ENCODE measurements at regions not wholly inside any gene's neighbourhood (a gene's known extent, or its start where the extent isn't known, plus 50 kb on each side); places are given as distances from the start of the nearest gene placed in this dataset.

GRCh38 chr13:111394211-111394922 lies 73.9 kb downstream of the TEX29 start:
- H3K27ac ChIP-seq (ENCODE audit: low read depth in 1 of 3, low read length in 2 of 3), result no peak overlapping the region
- no peaks in the 10 kb centered on the region for H3K9me3 ChIP-seq (ENCODE audit: control insufficient read depth in 2 of 2, insufficient read depth in 1 of 2, low read depth in 1 of 2, low read length in 1 of 2)
- no peaks in the 10 kb centered on the region for H3K27me3 ChIP-seq (ENCODE audit: control insufficient read depth in 3 of 3, insufficient read depth in 3 of 3, low read length in 3 of 3)
- FAIRE-seq (no peak), DNase-seq (no peak)
- H3K36me3 ChIP-seq (ENCODE audit: control insufficient read depth in 3 of 3, insufficient read depth in 2 of 3, low read depth in 1 of 3, low read length in 3 of 3), result no peaks in the 10 kb centered on the region
- H3K4me3 ChIP-seq (ENCODE audit: low read depth in 1 of 3, low read length in 3 of 3), result no peak overlapping the region
- 86 to 89% (median 87%) methylated on average over 14 of the region's 14 CpGs for WGBS, 3 donors
- no peaks in the 10 kb centered on the region for H3K4me1 ChIP-seq (ENCODE audit: control insufficient read depth in 3 of 3, insufficient read depth in 2 of 3, low read depth in 1 of 3, low read length in 2 of 3)

- peaks cover 0 to 2% (median 0%) of the 10 kb centered on the region in 3 donors for H3K27me3 ChIP-seq (ENCODE audit: control insufficient read depth in 3 of 3, insufficient read depth in 3 of 3, low read length in 3 of 3)
- H3K36me3 ChIP-seq (ENCODE audit: control insufficient read depth in 3 of 3, insufficient read depth in 2 of 3, low read depth in 1 of 3, low read length in 3 of 3), result no peaks in the 10 kb centered on the region
- H3K4me1 ChIP-seq (ENCODE audit: control insufficient read depth in 3 of 3, insufficient read depth in 2 of 3, low read depth in 1 of 3, low read length in 2 of 3), result no peaks in the 10 kb centered on the region
- H3K27ac ChIP-seq (ENCODE audit: low read depth in 1 of 3, low read length in 2 of 3), result no peak overlapping the region
- DNase-seq, result no peak
- H3K9me3 ChIP-seq (ENCODE audit: control insufficient read depth in 2 of 2, insufficient read depth in 1 of 2, low read depth in 1 of 2, low read length in 1 of 2), result no peaks in the 10 kb centered on the region
- WGBS, 3 donors, result 91 to 92% (median 91%) methylated on average over 9 of the region's 9 CpGs
- no peak overlapping the region for H3K4me3 ChIP-seq (ENCODE audit: low read depth in 1 of 3, low read length in 3 of 3)
- FAIRE-seq, result no peak
Measured at GRCh38 chr13:111395511-111396393, 75.3 kb downstream of the TEX29 start.

- Histone ChIP-seq H3K9me3 (ENCODE audit: control insufficient read depth in 2 of 2, insufficient read depth in 1 of 2, low read depth in 1 of 2, low read length in 1 of 2) (no peaks in the 10 kb centered on the region), H3K27me3 (ENCODE audit: control insufficient read depth in 3 of 3, insufficient read depth in 3 of 3, low read length in 3 of 3) (peaks cover 0 to 2% (median 0%) of the 10 kb centered on the region in 3 donors), H3K36me3 (ENCODE audit: control insufficient read depth in 3 of 3, insufficient read depth in 2 of 3, low read depth in 1 of 3, low read length in 3 of 3) (no peaks in the 10 kb centered on the region), H3K4me1 (ENCODE audit: control insufficient read depth in 3 of 3, insufficient read depth in 2 of 3, low read depth in 1 of 3, low read length in 2 of 3) (no peaks in the 10 kb centered on the region), H3K27ac (ENCODE audit: low read depth in 1 of 3, low read length in 2 of 3) (no peak overlapping the region), H3K4me3 (ENCODE audit: low read depth in 1 of 3, low read length in 3 of 3) (no peak overlapping the region)
- FAIRE-seq (no peak), DNase-seq (no peak)
- 72 to 80% (median 72%) methylated on average over 12 of the region's 12 CpGs for WGBS, 3 donors
Measured at GRCh38 chr13:111396457-111396856, 76.0 kb downstream of the TEX29 start.

- Histone ChIP-seq H3K4me1 (ENCODE audit: control insufficient read depth in 3 of 3, insufficient read depth in 2 of 3, low read depth in 1 of 3, low read length in 2 of 3) (no peaks in the 10 kb centered on the region), H3K27ac (ENCODE audit: low read depth in 1 of 3, low read length in 2 of 3) (no peak overlapping the region), H3K9me3 (ENCODE audit: control insufficient read depth in 2 of 2, insufficient read depth in 1 of 2, low read depth in 1 of 2, low read length in 1 of 2) (no peaks in the 10 kb centered on the region), H3K36me3 (ENCODE audit: control insufficient read depth in 3 of 3, insufficient read depth in 2 of 3, low read depth in 1 of 3, low read length in 3 of 3) (no peaks in the 10 kb centered on the region), H3K4me3 (ENCODE audit: low read depth in 1 of 3, low read length in 3 of 3) (no peak overlapping the region), H3K27me3 (ENCODE audit: control insufficient read depth in 3 of 3, insufficient read depth in 3 of 3, low read length in 3 of 3) (peaks cover 0 to 2% (median 0%) of the 10 kb centered on the region in 3 donors)
- DNase-seq (no peak), FAIRE-seq (no peak)
- WGBS, 3 donors, result 92 to 93% (median 93%) methylated on average over 25 of the region's 25 CpGs
Measured at GRCh38 chr13:111397202-111397880, 76.9 kb downstream of the TEX29 start.

- peaks cover 0 to 2% (median 0%) of the 10 kb centered on the region in 3 donors for H3K27me3 ChIP-seq (ENCODE audit: control insufficient read depth in 3 of 3, insufficient read depth in 3 of 3, low read length in 3 of 3)
- no peak overlapping the region for H3K4me3 ChIP-seq (ENCODE audit: low read depth in 1 of 3, low read length in 3 of 3)
- 89 to 95% (median 92%) methylated on average over 3 of the region's 3 CpGs for WGBS, 3 donors
- FAIRE-seq (no peak), DNase-seq (no peak)
- H3K4me1 ChIP-seq (ENCODE audit: control insufficient read depth in 3 of 3, insufficient read depth in 2 of 3, low read depth in 1 of 3, low read length in 2 of 3), result no peaks in the 10 kb centered on the region
- no peak overlapping the region for H3K27ac ChIP-seq (ENCODE audit: low read depth in 1 of 3, low read length in 2 of 3)
- H3K36me3 ChIP-seq (ENCODE audit: control insufficient read depth in 3 of 3, insufficient read depth in 2 of 3, low read depth in 1 of 3, low read length in 3 of 3), result no peaks in the 10 kb centered on the region
- H3K9me3 ChIP-seq (ENCODE audit: control insufficient read depth in 2 of 2, insufficient read depth in 1 of 2, low read depth in 1 of 2, low read length in 1 of 2), result no peaks in the 10 kb centered on the region
Measured at GRCh38 chr13:111398196-111398595, 77.8 kb downstream of the TEX29 start.

- H3K27ac ChIP-seq (ENCODE audit: low read depth in 1 of 3, low read length in 2 of 3), result no peak overlapping the region
- peaks cover 0 to 2% (median 0%) of the 10 kb centered on the region in 3 donors for H3K27me3 ChIP-seq (ENCODE audit: control insufficient read depth in 3 of 3, insufficient read depth in 3 of 3, low read length in 3 of 3)
- FAIRE-seq (no peak), DNase-seq (no peak)
- H3K4me1 ChIP-seq (ENCODE audit: control insufficient read depth in 3 of 3, insufficient read depth in 2 of 3, low read depth in 1 of 3, low read length in 2 of 3), result no peaks in the 10 kb centered on the region
- no peak overlapping the region for H3K4me3 ChIP-seq (ENCODE audit: low read depth in 1 of 3, low read length in 3 of 3)
- H3K9me3 ChIP-seq (ENCODE audit: control insufficient read depth in 2 of 2, insufficient read depth in 1 of 2, low read depth in 1 of 2, low read length in 1 of 2), result no peaks in the 10 kb centered on the region
- H3K36me3 ChIP-seq (ENCODE audit: control insufficient read depth in 3 of 3, insufficient read depth in 2 of 3, low read depth in 1 of 3, low read length in 3 of 3), result no peaks in the 10 kb centered on the region
- 80 to 88% (median 85%) methylated on average over 18 of the region's 18 CpGs for WGBS, 3 donors
Measured at GRCh38 chr13:111398715-111399299, 78.4 kb downstream of the TEX29 start.

- Histone ChIP-seq H3K36me3 (ENCODE audit: control insufficient read depth in 3 of 3, insufficient read depth in 2 of 3, low read depth in 1 of 3, low read length in 3 of 3) (no peaks in the 10 kb centered on the region), H3K4me3 (ENCODE audit: low read depth in 1 of 3, low read length in 3 of 3) (no peak overlapping the region), H3K27ac (ENCODE audit: low read depth in 1 of 3, low read length in 2 of 3) (no peak overlapping the region), H3K9me3 (ENCODE audit: control insufficient read depth in 2 of 2, insufficient read depth in 1 of 2, low read depth in 1 of 2, low read length in 1 of 2) (no peaks in the 10 kb centered on the region), H3K4me1 (ENCODE audit: control insufficient read depth in 3 of 3, insufficient read depth in 2 of 3, low read depth in 1 of 3, low read length in 2 of 3) (no peaks in the 10 kb centered on the region), H3K27me3 (ENCODE audit: control insufficient read depth in 3 of 3, insufficient read depth in 3 of 3, low read length in 3 of 3) (peaks cover 0 to 2% (median 0%) of the 10 kb centered on the region in 3 donors)
- WGBS, 3 donors, result 67 to 83% (median 71%) methylated on average over 11 of the region's 11 CpGs
- DNase-seq, result no peak
- FAIRE-seq, result no peak
Measured at GRCh38 chr13:111399334-111399733, 78.9 kb downstream of the TEX29 start.

Measured in small intestine (tissue), 7 donors.